SH-SY5Y (cell line): ENCODE measurements at regions not wholly inside any gene's neighbourhood (a gene's known extent, or its start where the extent isn't known, plus 50 kb on each side); places are given as distances from the start of the nearest gene placed in this dataset.

Experiments used
- GATA2 ChIP-seq: IDR thresholded peaks from 2 replicates; pipeline ENCODE4 v1.6.1; 2011; ENCODE audit warnings: mild to moderate bottlenecking, low read depth, low read length
- GATA3 ChIP-seq: IDR thresholded peaks from 2 replicates; pipeline ENCODE4 v1.6.1; 2011; ENCODE audit warnings: low read depth, mild to moderate bottlenecking, low read length, moderate library complexity

DNA sequence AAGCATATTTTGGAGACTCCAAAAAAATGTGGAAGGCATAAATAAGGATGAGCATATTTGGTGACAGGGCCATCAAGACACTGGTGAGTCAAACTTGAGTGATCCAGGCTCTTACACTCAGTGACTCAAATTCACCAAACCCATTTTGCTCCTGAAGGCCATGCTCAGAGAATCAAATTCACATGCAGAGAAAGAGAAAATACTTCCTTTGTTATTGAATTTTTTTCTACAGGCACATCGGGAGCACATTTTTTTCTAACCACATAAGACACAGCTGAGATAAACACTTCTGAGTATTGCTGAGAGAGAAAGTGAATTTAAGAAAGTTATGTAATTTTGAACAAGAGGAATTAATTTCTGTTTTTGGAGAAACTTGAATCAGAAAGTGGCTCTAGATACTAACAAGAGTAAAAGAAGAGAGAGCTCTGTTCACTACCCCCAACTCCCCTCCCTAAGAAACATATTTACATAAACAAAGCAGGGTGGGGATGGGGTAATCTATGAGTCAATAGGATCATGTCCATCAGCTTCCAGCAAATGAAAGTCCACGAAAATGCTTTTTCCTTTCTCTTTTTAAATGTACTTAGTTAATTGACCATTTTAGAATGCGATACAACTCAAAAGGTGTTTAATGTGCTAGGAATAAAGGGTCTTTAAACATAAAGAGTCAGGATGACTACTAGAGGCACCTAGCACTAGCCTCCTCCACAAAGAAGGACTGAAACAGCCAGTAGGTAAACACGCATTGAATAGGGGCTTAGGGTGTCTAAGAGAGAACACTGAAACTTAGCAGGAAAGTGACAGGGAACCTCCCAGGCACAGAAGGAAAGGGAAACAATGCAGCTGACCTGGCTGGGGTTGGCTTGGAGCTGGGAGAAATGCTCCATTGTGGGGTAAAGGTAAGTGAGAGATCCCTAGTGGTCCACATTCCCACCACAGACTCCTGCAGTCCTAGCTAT lies 152.3 kb downstream of the KCNE4 start:
- TF ChIP-seq GATA3 (no peak), GATA2 (no peak)

DNA sequence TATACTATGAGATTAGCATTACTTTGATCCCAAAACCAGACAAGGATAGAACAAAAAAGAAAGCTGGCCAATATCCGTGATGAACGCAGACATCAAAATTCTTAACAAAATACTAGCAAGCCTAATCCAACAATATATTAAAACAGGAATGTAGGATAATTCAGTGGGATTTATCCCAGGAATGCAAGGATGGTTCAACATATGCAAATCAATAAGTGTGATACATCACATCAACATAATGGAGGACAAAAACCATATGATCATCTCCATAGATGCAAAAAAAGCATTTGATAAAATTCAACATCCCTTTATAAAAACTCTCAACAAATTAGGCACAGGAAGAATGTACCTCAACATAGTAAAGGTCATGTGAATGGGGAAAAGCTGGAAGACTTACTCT lies 158.5 kb downstream of the KCNE4 start:
- TF ChIP-seq GATA2 (no peak), GATA3 (no peak)

DNA sequence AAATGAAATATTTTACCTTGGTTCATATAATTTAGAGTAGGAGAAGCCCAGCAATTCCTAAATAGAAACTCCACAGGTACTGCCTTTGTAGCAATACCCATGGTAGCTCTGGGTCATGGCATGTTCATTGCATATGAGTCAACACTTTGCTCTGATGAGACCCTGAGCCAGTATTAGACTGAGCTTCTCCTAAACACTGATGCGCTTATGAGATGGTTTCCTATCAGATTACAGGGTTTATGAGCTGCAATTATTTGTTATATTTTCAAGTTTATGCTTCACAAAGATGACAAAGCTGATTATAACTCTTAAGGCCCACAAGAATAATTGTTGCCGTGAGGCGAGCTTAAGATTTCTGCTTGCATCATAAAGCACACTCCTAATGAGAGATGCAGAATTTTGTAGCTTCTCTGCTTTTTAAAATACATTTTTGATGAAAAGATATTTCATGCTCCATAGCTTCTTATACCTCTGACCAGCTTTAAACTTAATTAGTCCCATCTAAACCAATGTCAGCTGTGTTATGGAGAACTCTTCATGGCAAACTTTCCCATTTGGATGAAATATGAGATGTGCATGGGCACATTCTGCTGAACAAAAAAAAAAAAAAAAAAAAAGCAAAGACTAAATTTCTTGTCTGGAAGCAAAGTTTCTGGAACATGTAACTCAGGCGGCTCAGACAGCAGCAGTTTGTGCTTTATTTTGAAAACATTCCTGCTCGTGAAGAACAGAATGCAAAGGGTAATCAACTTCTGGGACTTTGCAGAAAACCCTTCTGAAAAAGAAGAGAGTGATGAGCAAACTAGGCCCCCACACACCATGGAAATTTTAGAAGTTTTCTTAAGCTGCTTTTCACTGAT lies 162.6 kb downstream of the KCNE4 start:
- TF ChIP-seq GATA3, result no peak
- TF ChIP-seq GATA2, result no peak

DNA sequence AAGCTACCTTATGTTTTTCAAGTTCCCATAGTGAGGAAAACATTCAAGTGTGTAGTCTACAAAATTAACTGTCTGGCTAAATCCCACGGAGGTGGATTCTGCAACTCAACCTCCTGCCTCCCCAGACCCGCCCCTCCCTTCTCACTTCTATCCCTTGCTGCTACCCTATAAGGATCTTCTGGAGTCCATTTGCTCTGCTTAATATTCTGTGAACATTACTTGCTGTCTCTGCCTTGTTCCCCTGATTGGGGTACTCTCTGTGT lies 163.2 kb downstream of the KCNE4 start:
- TF ChIP-seq GATA3, result no peak
- no peak for TF ChIP-seq GATA2

DNA sequence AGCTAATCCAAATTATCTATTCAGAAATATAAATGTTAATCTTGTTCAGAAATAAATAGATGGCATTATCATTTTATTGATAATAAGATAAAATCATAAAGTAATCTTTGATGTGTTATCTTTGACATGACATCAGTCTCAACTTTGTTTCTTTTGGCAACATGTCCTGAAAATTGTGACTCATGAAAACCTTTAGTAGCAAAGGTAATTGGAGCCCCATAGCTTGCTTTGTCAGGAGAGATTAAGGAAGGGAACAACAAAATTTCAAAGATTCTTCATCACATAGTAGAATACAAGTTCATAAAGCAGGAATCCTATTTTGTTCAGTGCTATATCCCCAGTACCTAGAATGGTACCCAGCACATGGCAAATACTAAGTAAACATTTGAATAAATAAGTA lies 165.4 kb downstream of the KCNE4 start:
- TF ChIP-seq GATA3, result no peak
- no peak for TF ChIP-seq GATA2

DNA sequence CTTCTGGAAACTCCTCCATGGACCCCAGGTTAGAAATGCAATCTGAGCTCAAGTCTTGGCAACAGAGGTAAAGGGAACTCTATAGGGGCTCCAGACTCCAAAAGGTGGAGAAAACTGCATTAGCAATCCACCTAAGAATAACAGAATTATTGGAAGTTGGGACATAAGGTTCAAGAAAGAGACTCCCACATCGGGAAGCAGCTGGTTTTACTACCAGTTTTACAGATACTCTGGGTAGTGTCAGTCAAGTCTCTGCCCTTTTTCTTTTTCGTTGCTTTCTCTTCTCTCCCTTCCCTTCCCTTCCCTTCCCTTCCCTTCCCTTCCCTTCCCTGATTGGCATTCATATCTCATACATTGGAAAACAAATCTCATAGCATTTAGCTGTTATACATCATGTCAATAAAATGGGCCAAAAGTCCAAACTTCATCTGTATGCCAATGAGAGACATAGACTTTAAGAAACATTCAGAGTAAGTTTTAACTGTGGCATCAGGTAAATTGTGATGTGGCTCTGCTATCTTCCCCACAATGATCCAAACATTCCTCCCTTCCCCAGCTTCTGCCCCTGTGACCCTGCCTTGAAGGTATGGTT lies 166.7 kb downstream of the KCNE4 start:
- TF ChIP-seq GATA2, result no peak
- TF ChIP-seq GATA3, result no peak

DNA sequence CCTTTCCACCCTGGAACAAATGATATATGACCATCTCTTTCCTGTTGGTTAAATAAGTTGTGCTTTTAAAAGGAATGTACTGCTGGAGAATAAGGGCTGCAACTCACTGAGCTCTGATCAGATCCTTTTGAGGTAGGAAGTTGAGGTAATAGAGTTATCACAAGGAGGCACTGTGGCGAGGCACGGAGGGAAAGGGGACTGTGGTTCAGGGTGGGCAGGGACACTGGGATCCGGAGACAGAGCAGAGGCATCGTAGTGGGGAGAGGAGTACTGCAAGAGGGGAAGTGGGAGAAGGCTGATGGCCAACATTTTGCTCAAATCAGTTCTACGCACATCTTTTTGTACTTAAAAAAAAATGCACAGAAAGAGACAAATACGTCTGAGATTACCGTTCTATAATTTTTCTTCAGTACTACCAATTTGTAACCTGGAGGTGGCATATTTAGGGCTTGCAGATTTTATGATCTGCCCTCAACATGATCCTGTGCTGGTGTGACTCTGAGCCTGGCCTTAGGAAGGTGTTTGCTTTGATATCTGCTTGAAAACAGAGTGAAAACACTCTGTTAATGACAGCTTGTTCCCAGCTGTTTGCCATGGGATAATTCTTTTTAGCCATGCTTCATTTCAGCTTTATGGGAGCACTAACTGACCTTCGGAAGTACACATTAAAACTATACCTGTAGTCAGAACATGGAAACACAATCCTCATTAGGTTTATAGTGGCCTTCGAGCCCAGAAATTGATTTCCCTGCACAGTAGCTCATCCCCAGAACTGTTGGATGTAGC lies 168.1 kb downstream of the KCNE4 start:
- no peak for TF ChIP-seq GATA3
- no peak for TF ChIP-seq GATA2

DNA sequence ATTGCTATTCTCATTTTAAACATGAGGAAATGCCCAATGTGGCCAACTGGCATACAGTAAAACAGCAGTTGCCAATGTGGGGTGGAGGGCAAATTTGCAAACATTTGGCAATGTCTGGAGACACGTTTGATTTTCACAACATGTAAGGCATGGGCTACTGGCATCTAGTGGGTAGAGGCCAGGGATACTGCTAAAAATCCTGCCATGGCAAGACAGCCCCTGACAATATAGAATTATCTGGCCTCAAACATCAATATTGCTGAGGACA lies 168.6 kb downstream of the KCNE4 start:
- TF ChIP-seq GATA2 (no peak), GATA3 (no peak)

DNA sequence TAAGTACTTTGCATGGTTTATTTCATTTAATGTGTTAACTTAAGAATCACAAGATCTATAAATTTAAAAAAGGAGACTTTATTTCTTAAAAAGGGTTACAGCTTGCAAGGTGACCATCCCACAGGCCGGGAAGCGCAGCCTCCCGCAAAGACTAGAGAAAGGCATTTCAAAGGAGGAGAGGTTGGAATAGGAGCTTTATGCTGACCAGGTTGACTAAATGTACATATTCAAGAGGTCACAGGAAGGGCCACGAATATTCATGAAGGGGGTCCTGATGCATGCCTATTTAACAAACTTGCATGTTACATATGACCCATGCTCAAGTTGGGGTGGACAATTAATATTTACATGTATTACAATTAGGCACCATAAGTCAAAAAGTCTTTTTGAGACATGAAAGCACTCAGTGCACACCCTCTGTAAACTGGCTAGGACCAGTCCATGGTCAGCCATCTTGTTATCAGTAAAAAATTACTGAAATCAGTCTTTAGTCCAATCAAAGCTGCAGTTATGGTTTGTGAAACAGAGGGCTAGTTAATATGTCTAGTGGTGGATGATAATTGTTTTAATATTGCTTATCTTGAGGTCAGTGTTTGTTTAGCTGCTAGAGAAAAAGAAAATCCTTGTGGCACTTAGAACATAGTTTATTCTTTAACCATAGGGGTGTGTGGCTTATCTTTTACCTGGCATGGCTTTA lies 169.3 kb downstream of the KCNE4 start:
- TF ChIP-seq GATA3 (no peak), GATA2 (no peak)

DNA sequence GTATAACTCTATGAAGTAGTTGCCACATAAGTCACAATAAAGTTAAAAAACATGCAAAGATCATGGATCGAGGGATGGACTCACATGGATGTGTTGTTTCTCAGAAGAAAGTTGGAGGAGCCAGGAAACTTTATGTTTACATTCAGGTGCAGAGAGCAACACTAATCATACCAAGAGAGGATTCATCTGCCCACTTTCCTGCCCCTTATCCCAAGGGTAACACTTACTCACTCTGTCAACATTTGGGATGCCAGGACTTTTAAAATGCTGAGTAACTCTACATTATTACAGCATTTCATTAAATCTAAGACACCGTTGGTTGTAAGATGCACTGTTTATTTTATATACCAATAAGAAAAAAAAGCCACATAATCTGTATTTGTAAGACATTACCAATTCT lies 170.4 kb downstream of the KCNE4 start:
- TF ChIP-seq GATA2 (no peak), GATA3 (no peak)

DNA sequence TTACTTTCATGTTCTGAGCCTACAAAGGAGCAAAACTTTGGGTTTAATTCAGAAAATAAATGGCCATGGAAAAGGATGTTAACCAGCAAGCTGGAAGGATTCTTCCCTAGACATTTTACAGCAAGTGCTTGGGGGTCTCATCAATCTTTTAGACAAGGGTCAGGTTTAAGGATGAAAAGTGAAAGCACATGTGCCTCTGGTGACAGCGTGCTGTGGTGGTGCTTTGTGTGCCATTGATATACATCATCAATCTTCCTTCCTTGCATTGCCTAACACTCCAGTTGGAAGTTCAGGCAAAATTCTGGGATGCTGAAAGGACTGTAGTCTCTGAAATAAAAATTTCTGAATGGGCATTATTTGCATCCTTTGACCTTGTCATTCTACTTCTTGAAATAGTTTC lies 171.2 kb downstream of the KCNE4 start:
- TF ChIP-seq GATA3 (no peak), GATA2 (no peak)

DNA sequence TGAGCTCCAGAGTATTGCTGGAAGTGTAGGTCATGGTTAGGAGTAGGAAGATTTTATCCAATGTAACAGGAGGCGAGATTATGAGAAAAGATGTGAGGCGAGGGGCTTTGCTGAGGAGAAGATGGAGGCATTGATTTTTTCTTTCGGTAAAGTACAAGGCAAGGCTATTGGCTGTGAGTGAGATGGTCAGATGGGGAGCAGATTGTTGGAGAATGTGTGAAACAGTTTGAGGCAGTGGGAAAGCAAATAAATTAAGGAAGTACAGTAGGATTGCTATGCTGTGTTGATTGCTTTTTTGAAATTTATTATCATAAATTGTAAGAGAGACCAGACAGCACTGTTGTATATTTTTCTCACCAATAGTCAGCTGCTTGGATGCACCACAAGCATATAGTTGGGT lies 173.3 kb downstream of the KCNE4 start:
- no peak for TF ChIP-seq GATA3
- TF ChIP-seq GATA2, result no peak

DNA sequence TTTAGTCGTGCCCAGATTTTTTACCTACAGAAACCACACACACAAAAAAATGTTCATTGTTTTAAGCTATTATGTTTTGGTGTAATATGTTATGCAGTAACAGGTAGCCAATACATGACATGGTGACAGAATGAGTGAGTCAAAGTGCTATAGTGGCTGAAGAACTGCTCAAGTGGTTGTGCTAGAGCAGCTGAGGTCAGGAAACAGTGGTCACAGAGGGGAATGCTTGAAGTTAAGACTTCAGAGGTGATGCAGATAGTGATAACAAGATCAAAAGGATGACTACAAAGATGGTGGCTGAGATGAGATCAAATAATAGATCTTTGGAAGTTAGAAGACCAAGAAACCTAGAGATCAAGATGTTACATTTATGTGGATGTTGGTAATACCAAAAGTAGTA lies 174.3 kb downstream of the KCNE4 start:
- TF ChIP-seq GATA2 (no peak), GATA3 (no peak)

DNA sequence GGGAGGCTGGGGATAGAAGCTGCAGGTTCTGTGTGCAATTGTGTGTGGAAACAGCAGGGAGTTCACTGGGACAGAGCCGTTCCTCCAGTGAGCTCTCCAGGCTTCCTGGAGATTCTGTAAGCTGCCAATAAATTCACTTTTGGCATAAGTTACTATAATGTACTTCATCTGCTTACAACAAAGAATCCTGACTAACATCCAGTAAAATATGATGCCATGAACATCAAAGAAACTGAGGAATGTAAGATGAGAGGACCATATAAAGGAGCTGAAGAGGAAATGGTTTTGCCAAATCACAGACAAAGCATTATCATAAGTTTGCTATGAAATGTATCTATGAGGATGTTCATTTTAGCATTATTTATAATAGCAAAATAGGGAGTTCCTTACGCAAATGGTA lies 175.3 kb downstream of the KCNE4 start:
- TF ChIP-seq GATA3 (no peak), GATA2 (no peak)

DNA sequence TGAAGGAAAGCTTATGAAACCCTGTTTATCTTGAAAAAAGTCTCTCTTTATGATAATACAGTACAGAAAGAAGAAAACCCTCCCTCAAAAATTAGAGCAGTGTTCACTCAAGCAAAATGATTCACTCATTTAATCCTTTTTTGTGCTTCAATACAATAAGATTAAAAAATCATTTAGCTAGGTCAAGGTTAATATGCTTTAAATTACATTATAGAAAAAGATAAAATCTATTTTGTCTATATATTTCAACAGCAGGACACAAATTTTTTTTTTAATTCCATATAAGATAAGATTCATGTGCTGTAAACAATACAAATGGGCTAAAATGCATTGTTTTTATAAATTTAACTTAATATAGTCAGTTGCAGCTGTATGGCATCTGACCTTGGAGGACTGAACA lies 176.9 kb downstream of the KCNE4 start:
- TF ChIP-seq GATA2, result no peak
- peak; percentile 57; the same call in 1 of the 2 replicates for TF ChIP-seq GATA3
